Hepatocyte (in vitro differentiated cells): ENCODE measurements at regions not wholly inside any gene's neighbourhood (a gene's known extent, or its start where the extent isn't known, plus 50 kb on each side); places are given as distances from the start of the nearest gene placed in this dataset.
"Not testable (repeated sequence)": the region's sequence is repeated elsewhere in the genome, so short reads cannot be mapped to it uniquely, and the experiment has no call there.

Experiments used
- CTCF ChIP-seq: fragments of 200-600 bp; sonication (generic); IDR thresholded peaks from 2 replicates; pipeline ENCODE4 v1.5.1; 2016; ENCODE audit warnings: antibody characterized with exemption, mild to moderate bottlenecking; ENCODE audit not compliant: poor library complexity
- EZH2 ChIP-seq: fragments of 200-600 bp; sonication (generic); IDR thresholded peaks from 2 replicates; pipeline ENCODE4 v1.6.1; 2016; ENCODE audit warnings: antibody characterized with exemption, mild to moderate bottlenecking, borderline replicate concordance
- EZH2phosphoT487 ChIP-seq: fragments of 200-600 bp; sonication (generic); IDR thresholded peaks from one replicate; pipeline ENCODE4 v1.6.1; 2018; ENCODE audit warnings: antibody characterized with exemption, mild to moderate bottlenecking, low read depth, moderate library complexity; ENCODE audit not compliant: unreplicated experiment, severe bottlenecking

- TF ChIP-seq CTCF, EZH2phosphoT487, EZH2: not testable (repeated sequence)
These were observed 555.8 kb upstream of the NBEA start for GRCh38 chr13:34386229-34386628.
